CD8-positive, alpha-beta memory T cell (primary cell): ENCODE measurements at regions not wholly inside any gene's neighbourhood (a gene's known extent, or its start where the extent isn't known, plus 50 kb on each side); places are given as distances from the start of the nearest gene placed in this dataset.

Experiments used
- CTCF ChIA-PET: fragments of 350-600 bp; sonication (Branson Sonifier 250); formaldehyde crosslinking; loops from one replicate; lab custom pipeline; 2021; ENCODE audit warnings: antibody characterized with exemption; lab: Charles Lee
- POLR2A ChIA-PET: fragments of 350-600 bp; sonication (Branson Sonifier 250); formaldehyde crosslinking; loops from one replicate; lab custom pipeline; 2021; ENCODE audit warnings: antibody characterized with exemption; lab: Charles Lee
- DNase-seq, 5 donors: peaks; one replicate each; pipeline versions ENCODE4 v3.0.0 to v3.0.0-alpha.2; 2020 to 2022; ENCODE audit warnings: mixed read lengths in 1 of 5
- H3K27ac ChIP-seq: one replicate; pipeline ENCODE4 v1.7.0; 2013; ENCODE audit warnings: low read depth, mild to moderate bottlenecking, low read length, moderate library complexity
- H3K27me3 ChIP-seq: 2 replicates; pipeline ENCODE4 v1.7.0; 2013; ENCODE audit warnings: low read length, mild to moderate bottlenecking; ENCODE audit not compliant: insufficient read depth, poor library complexity, severe bottlenecking
- H3K36me3 ChIP-seq: 2 replicates; pipeline ENCODE4 v1.7.0; 2013; ENCODE audit warnings: mild to moderate bottlenecking, low read length, moderate library complexity; ENCODE audit not compliant: insufficient read depth
- H3K4me1 ChIP-seq: 2 replicates; pipeline ENCODE4 v1.7.0; 2013; ENCODE audit warnings: mild to moderate bottlenecking, low read length, moderate library complexity; ENCODE audit not compliant: insufficient read depth
- H3K4me3 ChIP-seq: 2 replicates; pipeline ENCODE4 v1.7.0; 2013; ENCODE audit warnings: mild to moderate bottlenecking, low read length
- H3K9me3 ChIP-seq: 2 replicates; pipeline ENCODE4 v1.7.0; 2013; ENCODE audit warnings: mild to moderate bottlenecking, low read length
- H3K27ac Mint-ChIP-seq, 8 donors: one replicate each; pipeline ENCODE4 v1.8.0; 2020 to 2021; ENCODE audit warnings: mixed read lengths in 8 of 8, mild to moderate bottlenecking in 6 of 8, inconsistent platforms in 3 of 8, moderate library complexity in 3 of 8
- H3K27me3 Mint-ChIP-seq, 2 donors: one replicate each; pipeline ENCODE4 v1.8.0; 2020 to 2021; ENCODE audit warnings: mixed read lengths in 2 of 2, mild to moderate bottlenecking in 1 of 2, moderate library complexity in 1 of 2
- H3K36me3 Mint-ChIP-seq, 3 donors: one replicate each; pipeline ENCODE4 v1.8.0; 2020 to 2021; ENCODE audit warnings: mixed read lengths in 3 of 3, inconsistent platforms in 1 of 3, mild to moderate bottlenecking in 1 of 3
- H3K4me1 Mint-ChIP-seq, 3 donors: one replicate each; pipeline ENCODE4 v1.8.0; 2020 to 2021; ENCODE audit warnings: mixed read lengths in 3 of 3, inconsistent platforms in 1 of 3, mild to moderate bottlenecking in 1 of 3
- H3K4me3 Mint-ChIP-seq, 7 donors: one replicate each; pipeline ENCODE4 v1.8.0; 2020 to 2021; ENCODE audit warnings: mixed read lengths in 7 of 7, mild to moderate bottlenecking in 6 of 7, moderate library complexity in 4 of 7, inconsistent platforms in 2 of 7
- H3K9me3 Mint-ChIP-seq, 5 donors: one replicate each; pipeline ENCODE4 v1.8.0; 2020 to 2022; ENCODE audit warnings: mixed read lengths in 5 of 5, mild to moderate bottlenecking in 3 of 5, moderate library complexity in 2 of 5, inconsistent platforms in 1 of 5

DNA sequence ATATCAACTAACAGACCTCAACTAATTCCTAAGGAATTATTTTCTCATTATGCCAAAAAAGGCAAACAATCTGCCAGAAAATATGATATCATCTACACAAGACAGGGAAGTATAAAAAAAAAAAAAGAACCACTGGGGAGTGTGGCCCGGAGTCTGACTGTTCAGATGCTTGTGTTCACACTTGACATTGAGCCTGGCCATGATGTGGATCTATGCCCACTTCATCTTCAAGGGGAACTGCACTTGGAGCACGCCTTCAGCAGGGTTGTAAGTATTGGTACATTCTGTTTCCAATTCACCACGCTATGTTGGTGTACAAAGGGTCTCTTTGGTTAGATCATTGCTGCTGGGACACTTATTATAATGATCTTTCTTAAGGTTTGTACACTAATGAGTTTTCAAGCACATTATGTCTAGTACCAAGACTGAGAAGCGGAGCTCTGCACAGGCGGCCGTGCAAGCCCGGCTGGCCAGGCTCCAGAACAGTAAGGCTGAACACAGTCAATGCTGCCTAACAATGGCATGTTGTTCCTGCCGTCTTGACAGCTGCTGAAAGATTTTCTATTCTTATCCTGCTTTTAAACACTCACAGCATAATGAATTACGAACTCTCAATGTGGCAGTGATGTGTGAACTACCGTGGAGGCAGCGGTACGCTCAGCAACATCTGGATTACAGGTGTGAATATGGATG, 788.4 kb upstream of the SOX11 start:
- Histone ChIP-seq H3K4me1 (no peaks in the 10 kb centered on the region), H3K4me3 (no peak overlapping the region), H3K36me3 (no peaks in the 10 kb centered on the region), H3K27me3 (no peaks in the 10 kb centered on the region), H3K27ac (no peak overlapping the region), H3K9me3 (no peaks in the 10 kb centered on the region)
- CTCF ChIA-PET, result no interaction called here
- Mint-ChIP-seq H3K36me3 (no peaks in the 10 kb centered on the region), H3K4me1 (no peaks in the 10 kb centered on the region), H3K27ac (peak overlapping the region in 1 of 8 donors; percentile 47), H3K27me3 (no peaks in the 10 kb centered on the region), H3K4me3 (no peak overlapping the region), H3K9me3 (peaks cover 7 to 15% (median 12%) of the 10 kb centered on the region in 5 donors)
- no peak for DNase-seq
- POLR2A ChIA-PET, result no interaction called here

DNA sequence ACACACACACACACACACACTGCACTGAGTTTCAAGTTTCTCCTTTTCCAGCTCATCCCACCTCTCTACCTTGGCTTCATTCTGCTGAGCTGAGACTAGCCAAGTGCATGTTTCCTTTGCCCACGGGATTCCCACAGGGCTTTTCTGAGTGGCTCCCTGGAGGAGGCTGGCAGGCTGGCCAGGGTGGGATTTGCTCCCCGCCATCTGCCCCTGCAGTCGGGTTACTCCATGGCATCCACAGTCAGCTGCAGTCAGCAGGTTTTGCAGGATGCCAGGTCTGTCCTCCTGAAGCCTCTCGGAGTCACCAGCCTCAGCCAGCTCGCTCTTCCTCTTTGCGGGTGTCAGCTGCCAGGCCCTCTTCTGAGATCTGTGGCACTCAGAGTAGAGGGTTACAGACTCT, 783.7 kb upstream of the SOX11 start:
- no peaks in the 10 kb centered on the region for H3K36me3 ChIP-seq
- no peaks in the 10 kb centered on the region for H3K4me1 Mint-ChIP-seq
- no peaks in the 10 kb centered on the region for H3K36me3 Mint-ChIP-seq
- H3K27ac Mint-ChIP-seq, result no peak overlapping the region
- no peaks in the 10 kb centered on the region for H3K27me3 ChIP-seq
- no peak overlapping the region for H3K4me3 Mint-ChIP-seq
- CTCF ChIA-PET, result no interaction called here
- no peak for DNase-seq
- POLR2A ChIA-PET, result no interaction called here
- no peaks in the 10 kb centered on the region for H3K9me3 ChIP-seq
- H3K27ac ChIP-seq, result no peak overlapping the region
- H3K9me3 Mint-ChIP-seq, result peaks cover 5 to 17% (median 9%) of the 10 kb centered on the region in 5 donors
- no peaks in the 10 kb centered on the region for H3K4me1 ChIP-seq
- H3K4me3 ChIP-seq, result no peak overlapping the region
- no peaks in the 10 kb centered on the region for H3K27me3 Mint-ChIP-seq

DNA sequence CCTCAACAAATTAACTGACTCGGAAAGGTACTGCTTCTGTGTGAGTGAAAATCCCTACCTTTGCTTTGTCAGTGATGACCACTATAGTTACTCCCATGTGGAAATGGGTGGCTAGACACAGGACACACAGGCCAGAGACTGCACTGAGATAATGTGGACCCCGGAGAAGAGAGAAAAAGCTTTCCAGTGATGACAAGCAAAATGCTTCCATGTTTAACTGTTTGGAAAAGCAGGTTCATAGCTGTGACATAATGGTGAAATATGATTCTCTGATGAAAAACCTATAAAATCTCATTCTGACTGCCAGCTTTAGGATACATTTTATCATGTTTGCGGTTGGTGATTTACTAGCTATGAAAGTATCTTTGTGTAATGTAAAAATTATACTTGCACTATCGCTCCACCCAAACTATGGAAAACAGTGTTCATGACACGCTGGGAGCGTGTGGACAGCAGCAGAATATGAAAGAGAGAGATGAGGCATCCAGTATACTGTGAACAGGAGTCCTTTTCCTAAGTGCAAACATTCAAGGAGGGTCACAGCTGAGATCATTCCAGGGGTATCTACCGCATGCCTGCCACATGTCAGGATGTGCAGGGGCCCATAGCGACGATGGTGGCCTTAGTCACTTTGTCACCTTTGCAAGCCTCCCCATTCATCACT, 782.7 kb upstream of the SOX11 start:
- H3K4me1 ChIP-seq, result no peaks in the 10 kb centered on the region
- CTCF ChIA-PET, result no interaction called here
- no peak overlapping the region for H3K4me3 Mint-ChIP-seq

DNA sequence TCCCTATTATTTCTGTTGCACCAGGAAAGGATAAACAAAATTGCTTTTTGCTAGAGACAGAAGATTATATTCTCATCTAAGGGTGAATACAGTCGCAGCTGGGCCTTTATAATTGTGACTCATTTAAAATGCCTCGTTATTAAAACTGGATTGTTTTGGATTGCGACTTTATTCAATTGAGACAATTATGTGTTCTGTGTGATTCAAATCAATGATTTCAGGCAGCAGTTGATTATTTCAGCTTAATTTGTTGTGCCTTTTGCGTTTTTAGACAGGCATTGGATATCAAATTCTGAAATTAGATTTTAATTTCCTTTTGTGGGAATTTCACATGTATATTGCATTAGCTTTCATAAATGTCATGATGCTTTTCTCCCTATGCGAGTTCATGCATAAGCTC, 778.1 kb upstream of the SOX11 start:
- no peak overlapping the region for H3K4me3 Mint-ChIP-seq
- no peaks in the 10 kb centered on the region for H3K9me3 ChIP-seq
- POLR2A ChIA-PET, result no interaction called here
- no peak overlapping the region for H3K27ac Mint-ChIP-seq
- CTCF ChIA-PET, result no interaction called here
- H3K4me1 ChIP-seq, result no peaks in the 10 kb centered on the region
- H3K27me3 ChIP-seq, result no peaks in the 10 kb centered on the region
- DNase-seq, result no peak
- no peaks in the 10 kb centered on the region for H3K27me3 Mint-ChIP-seq
- H3K36me3 Mint-ChIP-seq, result no peaks in the 10 kb centered on the region
- no peak overlapping the region for H3K27ac ChIP-seq
- H3K4me1 Mint-ChIP-seq, result no peaks in the 10 kb centered on the region
- no peak overlapping the region for H3K4me3 ChIP-seq
- H3K9me3 Mint-ChIP-seq, result peaks cover 0 to 24% (median 6%) of the 10 kb centered on the region in 5 donors
- H3K36me3 ChIP-seq, result no peaks in the 10 kb centered on the region

More for the DNA sequence above, 782.7 kb upstream of the SOX11 start:
- no peak overlapping the region for H3K4me3 ChIP-seq
- no peaks in the 10 kb centered on the region for H3K4me1 Mint-ChIP-seq
- POLR2A ChIA-PET, result no interaction called here
- no peaks in the 10 kb centered on the region for H3K9me3 ChIP-seq
- DNase-seq, result no peak
- peaks cover 4 to 22% (median 12%) of the 10 kb centered on the region in 5 donors for H3K9me3 Mint-ChIP-seq
- H3K27ac Mint-ChIP-seq, result no peak overlapping the region
- no peaks in the 10 kb centered on the region for H3K27me3 Mint-ChIP-seq
- H3K27ac ChIP-seq, result no peak overlapping the region
- H3K36me3 Mint-ChIP-seq, result no peaks in the 10 kb centered on the region
- no peaks in the 10 kb centered on the region for H3K27me3 ChIP-seq
- H3K36me3 ChIP-seq, result no peaks in the 10 kb centered on the region

DNA sequence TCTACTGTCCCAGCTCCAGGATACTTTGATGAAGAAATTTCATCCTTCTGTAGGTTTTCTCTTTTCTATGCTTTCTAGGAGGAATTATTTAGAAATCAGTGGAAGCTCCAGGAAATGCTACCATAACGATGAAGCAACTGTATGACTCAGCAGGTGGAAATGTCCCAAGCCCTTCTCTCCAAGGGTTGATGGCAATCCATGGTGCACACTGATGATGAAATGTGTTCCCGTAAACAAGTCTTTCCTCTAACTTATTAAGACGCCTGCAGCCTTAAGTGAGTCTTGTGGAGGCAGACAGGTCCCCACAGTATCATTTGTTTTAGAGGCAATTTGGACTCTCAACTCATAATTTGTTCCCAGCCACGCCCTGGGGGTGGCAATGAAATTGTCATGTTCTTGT, 777.6 kb upstream of the SOX11 start:
- Mint-ChIP-seq H3K27ac (no peak overlapping the region), H3K27me3 (no peaks in the 10 kb centered on the region)
- POLR2A ChIA-PET, result no interaction called here

DNA sequence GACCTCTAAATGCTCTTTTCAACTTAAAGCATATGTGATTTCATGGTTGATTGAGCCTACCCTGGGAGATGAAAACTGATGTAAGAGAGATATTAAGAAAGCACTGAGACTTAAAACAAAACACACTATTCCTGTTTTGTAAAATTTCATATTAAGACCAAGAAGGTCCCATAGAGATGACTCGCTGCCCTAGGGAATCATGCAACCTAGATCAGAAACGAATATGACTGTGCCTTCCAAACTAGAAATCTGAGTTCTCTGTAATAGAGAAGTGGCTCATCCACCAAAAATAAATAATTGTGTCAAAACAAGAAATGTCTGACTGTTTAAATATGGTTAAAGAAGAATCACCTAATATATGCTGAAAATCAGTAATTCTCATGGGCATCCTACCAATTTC, 776.8 kb upstream of the SOX11 start:
- H3K4me1 Mint-ChIP-seq, result no peaks in the 10 kb centered on the region
- ChIA-PET CTCF (no interaction called here), POLR2A (no interaction called here)
- peaks cover 0 to 24% (median 6%) of the 10 kb centered on the region in 5 donors for H3K9me3 Mint-ChIP-seq
- DNase-seq, result no peak
- no peak overlapping the region for H3K4me3 ChIP-seq
- no peaks in the 10 kb centered on the region for H3K27me3 Mint-ChIP-seq
- no peaks in the 10 kb centered on the region for H3K27me3 ChIP-seq
- no peaks in the 10 kb centered on the region for H3K36me3 Mint-ChIP-seq
- H3K9me3 ChIP-seq, result no peaks in the 10 kb centered on the region
- no peak overlapping the region for H3K27ac ChIP-seq
- no peak overlapping the region for H3K27ac Mint-ChIP-seq
- H3K4me1 ChIP-seq, result no peaks in the 10 kb centered on the region
- no peaks in the 10 kb centered on the region for H3K36me3 ChIP-seq
- no peak overlapping the region for H3K4me3 Mint-ChIP-seq

More for the DNA sequence above, 777.6 kb upstream of the SOX11 start:
- H3K4me1 ChIP-seq, result no peaks in the 10 kb centered on the region
- H3K36me3 Mint-ChIP-seq, result no peaks in the 10 kb centered on the region
- DNase-seq, result no peak
- H3K4me1 Mint-ChIP-seq, result no peaks in the 10 kb centered on the region
- CTCF ChIA-PET, result no interaction called here
- H3K4me3 Mint-ChIP-seq, result no peak overlapping the region
- H3K36me3 ChIP-seq, result no peaks in the 10 kb centered on the region
- no peak overlapping the region for H3K4me3 ChIP-seq
- H3K9me3 Mint-ChIP-seq, result peaks cover 0 to 24% (median 6%) of the 10 kb centered on the region in 5 donors
- H3K9me3 ChIP-seq, result no peaks in the 10 kb centered on the region
- H3K27me3 ChIP-seq, result no peaks in the 10 kb centered on the region
- no peak overlapping the region for H3K27ac ChIP-seq

DNA sequence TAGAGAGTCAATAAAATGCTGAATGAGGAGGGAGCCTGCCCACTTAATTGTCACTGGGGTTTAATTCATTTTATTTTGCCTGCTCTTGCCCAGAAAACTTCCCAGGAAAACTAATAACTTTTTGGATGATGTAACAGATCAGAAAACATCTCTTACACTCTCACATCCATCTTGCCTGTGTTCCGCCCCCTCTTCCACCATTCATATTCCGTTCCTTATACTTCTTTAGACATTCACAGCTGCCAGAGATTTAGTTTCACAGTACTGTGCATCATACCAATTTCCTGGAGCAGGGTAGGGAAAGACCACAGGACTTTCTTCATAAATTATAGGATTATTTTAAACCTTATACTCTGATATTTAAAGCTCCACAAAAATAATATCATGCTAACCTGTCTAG, 776.1 kb upstream of the SOX11 start:
- no peaks in the 10 kb centered on the region for H3K36me3 ChIP-seq
- ChIA-PET CTCF (no interaction called here), POLR2A (no interaction called here)
- Mint-ChIP-seq H3K27me3 (no peaks in the 10 kb centered on the region), H3K27ac (no peak overlapping the region), H3K4me3 (no peak overlapping the region), H3K9me3 (peaks cover 0 to 24% (median 6%) of the 10 kb centered on the region in 5 donors), H3K36me3 (no peaks in the 10 kb centered on the region), H3K4me1 (no peaks in the 10 kb centered on the region)
- no peaks in the 10 kb centered on the region for H3K9me3 ChIP-seq
- DNase-seq, result no peak
- H3K27me3 ChIP-seq, result no peaks in the 10 kb centered on the region
- H3K27ac ChIP-seq, result no peak overlapping the region
- H3K4me1 ChIP-seq, result no peaks in the 10 kb centered on the region
- H3K4me3 ChIP-seq, result no peak overlapping the region

DNA sequence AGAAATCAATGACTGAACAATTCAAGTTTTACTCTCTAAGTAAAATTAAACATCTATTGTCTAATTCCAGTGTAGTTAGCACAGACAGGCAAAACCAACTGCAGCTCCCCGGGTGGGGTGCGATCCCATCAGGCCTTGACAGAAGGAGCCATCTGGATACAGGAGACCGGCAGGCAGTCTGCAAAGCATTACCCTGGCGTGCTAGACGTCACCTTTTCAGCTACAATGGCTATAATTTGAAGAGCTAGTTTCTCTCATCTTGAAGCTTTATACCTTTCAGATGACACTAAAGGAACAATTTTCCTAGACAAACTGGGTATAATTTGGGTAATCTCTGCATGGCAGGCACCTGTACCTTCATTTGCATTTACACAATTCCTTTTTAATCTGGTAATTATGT, 761.5 kb upstream of the SOX11 start:
- no peak overlapping the region for H3K27ac ChIP-seq
- H3K4me1 ChIP-seq, result no peaks in the 10 kb centered on the region
- Mint-ChIP-seq H3K9me3 (peaks cover 4 to 15% (median 6%) of the 10 kb centered on the region in 5 donors), H3K27me3 (peaks cover 0 to 3% of the 10 kb centered on the region in 2 donors), H3K4me3 (no peak overlapping the region), H3K27ac (no peak overlapping the region), H3K36me3 (no peaks in the 10 kb centered on the region), H3K4me1 (no peaks in the 10 kb centered on the region)
- no peak overlapping the region for H3K4me3 ChIP-seq
- no peak for DNase-seq
- ChIA-PET CTCF (interaction anchor here (1.4 kb wide), 1 partner anchor 46 kb away, joined by 3 read pairs; no protein-coding TSS in a partner anchor), POLR2A (no interaction called here)
- H3K9me3 ChIP-seq, result no peaks in the 10 kb centered on the region
- H3K36me3 ChIP-seq, result no peaks in the 10 kb centered on the region
- H3K27me3 ChIP-seq, result no peaks in the 10 kb centered on the region
